ENCODE measurements at regions not wholly inside any gene's neighbourhood (a gene's known extent, or its start where the extent isn't known, plus 50 kb on each side); places are given as distances from the start of the nearest gene placed in this dataset.

DNA sequence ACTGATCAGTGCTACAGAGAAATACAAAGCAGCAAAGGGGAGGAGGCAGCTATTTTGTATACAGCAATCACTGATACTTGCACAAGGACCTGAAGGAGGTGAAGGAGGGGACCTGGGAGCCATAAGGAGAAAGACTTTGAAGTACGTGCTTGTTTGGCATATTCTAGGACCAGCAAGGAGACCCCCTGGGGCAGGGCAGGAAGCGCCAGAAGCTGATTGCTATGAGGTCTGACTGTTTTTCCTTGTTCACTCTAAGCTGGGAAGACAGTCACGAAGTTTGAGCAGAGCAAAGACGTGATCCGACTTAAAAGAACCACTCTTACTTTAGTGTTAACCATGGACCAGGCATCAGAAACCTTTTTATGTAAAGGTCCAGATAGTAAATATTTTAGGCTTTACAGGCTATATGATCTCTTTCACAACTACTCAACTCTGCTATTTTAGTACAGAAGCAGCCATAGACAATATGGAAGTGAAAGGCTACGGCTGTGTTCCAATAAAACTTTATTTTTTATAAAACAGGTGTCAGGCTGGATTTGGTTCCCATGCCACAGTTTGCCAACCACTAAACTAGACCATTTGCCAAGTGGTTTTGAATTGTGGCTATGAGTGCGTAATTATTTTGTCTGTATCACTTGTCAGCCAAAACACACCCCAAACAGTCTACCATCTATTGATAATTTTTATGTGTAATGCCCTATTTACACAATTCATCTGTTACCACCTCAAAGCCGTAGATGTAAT is 217.9 kb downstream of the PRL start:
- DNase-seq, result no peak

- no peak for DNase-seq
Observed at GRCh38 chr6:22079783-22080182, 217.1 kb downstream of the PRL start.

- DNase-seq, result no peak
Observed at GRCh38 chr6:22081709-22082108, 215.1 kb downstream of the PRL start.

GRCh38 chr6:22082218-22082617 is 214.6 kb downstream of the PRL start:
- no peak for DNase-seq

- no peak for DNase-seq
Observed at GRCh38 chr6:22083119-22083518, 213.7 kb downstream of the PRL start.

- DNase-seq, result no peak
Observed at GRCh38 chr6:22087960-22088706, 208.7 kb downstream of the PRL start.

- DNase-seq, result no peak
Observed at GRCh38 chr6:22091424-22091948, 205.3 kb downstream of the PRL start.

- DNase-seq, result no peak
Observed at GRCh38 chr6:22095836-22096235, 201.0 kb downstream of the PRL start.

DNA sequence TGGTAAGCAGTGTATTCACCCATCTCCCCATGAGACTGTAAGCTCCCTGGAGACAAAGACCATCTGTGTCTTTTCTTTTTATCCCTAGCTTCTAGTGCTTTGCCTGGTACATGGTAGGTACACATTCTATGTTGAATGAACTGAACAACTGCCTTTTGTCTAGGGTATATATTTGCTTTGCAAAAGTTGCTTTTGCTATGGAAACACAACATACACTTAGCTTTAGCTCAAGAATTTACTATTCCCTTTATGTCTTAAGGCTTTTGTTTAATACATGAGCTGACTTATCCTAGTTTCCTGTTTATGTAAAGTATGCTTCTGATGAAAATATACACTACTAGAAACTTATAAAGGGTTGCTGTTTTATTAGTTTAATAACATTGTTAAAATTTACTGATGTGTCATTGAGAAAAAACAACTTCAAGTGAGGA is 198.2 kb downstream of the PRL start:
- no peak for DNase-seq

- DNase-seq, result no peak
Observed at GRCh38 chr6:22099231-22099630, 197.6 kb downstream of the PRL start.

DNA sequence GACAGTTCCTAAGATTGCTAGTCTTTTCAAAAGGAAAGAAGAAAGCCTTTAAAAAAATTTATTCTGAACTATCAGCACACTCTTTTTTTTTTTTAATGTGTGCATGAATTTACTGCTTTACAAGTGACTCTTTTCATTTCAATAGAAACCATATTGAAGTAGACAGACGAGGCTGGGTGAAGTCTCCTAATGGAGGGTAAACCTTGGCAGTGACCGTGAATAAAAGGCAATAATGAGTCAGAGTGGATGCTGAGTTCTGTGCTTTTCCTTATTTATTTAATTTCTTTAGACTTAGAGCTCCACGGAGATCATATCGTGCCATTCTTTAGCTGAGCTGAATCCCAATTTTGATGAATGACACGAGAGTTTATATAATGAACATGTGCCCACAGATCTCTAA is 196.9 kb downstream of the PRL start:
- DNase-seq, result no peak

DNA sequence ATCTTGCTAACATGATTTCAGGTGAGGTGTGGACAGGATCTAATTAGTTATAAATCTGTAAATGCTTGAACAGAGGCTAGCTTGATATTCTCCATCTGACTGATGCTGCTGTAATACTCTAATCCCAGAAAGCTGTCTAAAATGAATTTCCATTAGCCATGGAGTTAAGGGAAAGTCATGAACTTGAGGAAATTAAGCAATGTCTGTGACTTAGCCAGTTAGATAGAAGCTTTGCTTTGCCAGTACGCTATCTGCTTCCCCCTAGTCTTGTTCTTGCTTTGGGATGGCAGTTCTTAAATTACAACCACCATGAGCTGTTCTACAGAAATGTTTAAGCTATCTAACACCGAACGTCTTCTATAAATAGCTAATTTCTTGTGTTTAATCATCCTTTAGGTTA is 195.7 kb downstream of the PRL start:
- no peak for DNase-seq

DNA sequence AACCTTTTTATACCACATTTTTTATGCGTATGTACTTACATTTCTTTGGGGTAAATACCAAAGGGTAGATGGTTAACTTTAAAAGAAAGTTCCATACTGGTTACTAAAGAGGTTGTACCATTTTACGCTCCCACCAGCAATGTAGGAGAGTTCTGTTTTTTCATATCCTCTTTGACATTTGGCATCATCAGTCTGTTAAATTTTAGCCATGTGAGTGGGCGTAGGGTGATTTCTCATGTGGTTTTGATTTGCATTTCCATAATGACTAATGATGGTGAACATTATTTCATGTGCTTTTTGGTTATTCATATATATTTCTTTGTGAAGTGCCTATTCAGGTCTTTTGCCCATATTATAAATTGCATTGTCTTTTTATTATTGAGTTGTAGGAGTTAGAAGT is 194.2 kb downstream of the PRL start:
- no peak for DNase-seq

- no peak for DNase-seq
Observed at GRCh38 chr6:22106451-22106850, 190.4 kb downstream of the PRL start.

DNA sequence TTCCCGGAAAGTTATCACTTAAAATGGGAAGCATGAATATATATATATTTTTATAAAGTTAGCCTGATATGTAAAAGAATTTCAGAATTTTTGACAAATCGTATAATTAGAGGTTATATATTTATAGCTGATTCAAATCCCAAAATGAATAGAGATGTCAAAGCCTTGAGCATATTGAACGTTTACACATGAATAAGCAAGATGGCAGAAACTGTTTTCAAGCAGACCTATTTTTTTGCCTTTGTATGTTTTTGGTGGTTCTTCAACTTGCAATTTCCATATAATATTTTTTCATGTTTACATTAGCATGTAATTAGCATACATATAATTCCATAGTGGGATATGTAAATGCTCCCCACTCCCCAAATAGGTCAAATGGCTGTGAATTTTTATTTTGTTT is 189.9 kb downstream of the PRL start:
- no peak for DNase-seq

- no peak for DNase-seq
Observed at GRCh38 chr6:22108199-22108598, 188.6 kb downstream of the PRL start.

DNA sequence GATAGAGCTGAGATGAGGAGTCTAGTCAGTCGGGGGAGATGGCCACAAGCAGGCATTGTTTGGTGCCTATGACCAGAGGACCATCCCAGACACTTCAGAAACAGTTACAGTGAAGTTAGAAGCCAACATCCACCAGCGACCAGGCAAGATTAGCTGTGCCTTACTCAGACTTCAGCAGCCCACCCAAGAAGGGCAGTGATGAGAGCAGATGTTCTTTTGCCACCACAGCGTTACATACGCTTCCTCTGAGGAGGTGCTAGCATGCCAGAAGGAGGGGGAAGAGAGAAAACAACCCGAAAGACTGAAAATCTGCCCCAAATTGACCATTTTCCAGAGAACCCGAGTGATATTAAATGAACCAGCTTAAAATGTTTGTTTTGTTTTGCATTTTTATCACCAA is 186.8 kb downstream of the PRL start:
- DNase-seq, result no peak

GRCh38 chr6:22112461-22112860 is 184.4 kb downstream of the PRL start:
- DNase-seq, result no peak

- DNase-seq, result no peak
Observed at GRCh38 chr6:22113026-22113766, 183.6 kb downstream of the PRL start.

DNA sequence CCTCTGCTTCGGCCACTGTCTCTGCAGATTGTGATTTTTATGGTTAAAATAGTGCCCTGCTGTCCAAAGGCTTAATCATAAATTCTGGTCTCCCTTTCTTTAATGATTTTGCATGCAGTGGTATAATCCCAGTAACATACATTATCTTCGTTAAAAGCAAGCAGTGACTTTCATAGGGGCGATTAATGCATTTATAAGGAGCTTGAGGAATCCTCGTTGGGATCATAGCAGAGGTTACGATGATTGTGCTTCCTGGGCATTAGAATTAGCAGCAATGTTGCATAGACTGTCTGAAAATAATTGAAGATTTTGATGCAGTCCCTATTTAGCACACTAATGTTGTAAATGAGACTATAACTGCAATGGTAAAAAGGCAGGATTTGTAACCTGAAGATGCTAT is 181.3 kb downstream of the PRL start:
- no peak for DNase-seq

DNA sequence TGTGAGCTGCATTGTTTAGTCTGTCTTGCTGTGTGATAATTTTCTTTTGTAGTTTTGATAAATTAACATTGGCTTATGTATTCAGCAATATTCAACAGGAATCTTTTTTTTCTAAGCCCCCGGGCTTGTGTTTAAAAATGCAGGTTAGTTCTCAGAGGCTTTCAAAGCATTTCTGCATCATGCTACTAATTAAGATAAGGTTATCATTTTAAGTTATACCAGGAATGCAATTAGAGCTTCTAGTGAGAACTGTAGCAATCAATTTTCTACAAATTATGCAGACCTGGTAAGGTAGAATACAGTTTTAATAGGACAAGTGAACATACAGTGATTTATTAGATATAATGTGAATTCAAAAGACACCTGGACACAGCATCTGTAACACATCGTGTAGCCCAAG is 179.2 kb downstream of the PRL start:
- no peak for DNase-seq

GRCh38 chr6:22119500-22119899 is 177.3 kb downstream of the PRL start:
- DNase-seq, result no peak

DNA sequence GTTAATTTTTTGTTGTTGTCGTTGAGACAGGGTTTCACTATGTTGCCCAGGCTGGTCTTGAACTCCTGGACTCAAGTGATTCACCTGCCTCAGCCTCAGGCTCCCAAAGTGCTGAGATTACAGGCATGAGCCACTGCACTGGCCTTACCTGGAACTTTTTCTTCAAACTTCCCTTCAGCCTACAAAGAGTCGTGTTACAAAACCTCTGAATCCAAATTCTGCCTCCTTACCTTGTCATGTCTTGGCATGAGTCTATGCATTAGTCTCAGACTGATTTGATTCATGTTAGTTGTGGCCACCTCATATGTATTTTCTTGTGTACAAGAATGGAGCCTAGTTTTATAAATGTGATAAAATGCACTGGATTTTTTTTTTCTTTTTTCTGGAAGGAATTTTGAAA is 172.1 kb downstream of the PRL start:
- DNase-seq, result no peak

GRCh38 chr6:22126910-22127309 is 169.9 kb downstream of the PRL start:
- DNase-seq, result no peak

Measured in activated CD4-positive, alpha-beta T cell treated with anti-CD3 and anti-CD28 coated beads for 1 hour (primary cell).